GM19240 (cell line): ENCODE measurements at regions not wholly inside any gene's neighbourhood (a gene's known extent, or its start where the extent isn't known, plus 50 kb on each side); places are given as distances from the start of the nearest gene placed in this dataset.
"Not testable (repeated sequence)": the region's sequence is repeated elsewhere in the genome, so short reads cannot be mapped to it uniquely, and the experiment has no call there.

Experiments used
- DNase-seq: peaks from one replicate; pipeline ENCODE4 v3.0.0; 2011; ENCODE audit warnings: low spot score; ENCODE audit not compliant: insufficient read length

DNA sequence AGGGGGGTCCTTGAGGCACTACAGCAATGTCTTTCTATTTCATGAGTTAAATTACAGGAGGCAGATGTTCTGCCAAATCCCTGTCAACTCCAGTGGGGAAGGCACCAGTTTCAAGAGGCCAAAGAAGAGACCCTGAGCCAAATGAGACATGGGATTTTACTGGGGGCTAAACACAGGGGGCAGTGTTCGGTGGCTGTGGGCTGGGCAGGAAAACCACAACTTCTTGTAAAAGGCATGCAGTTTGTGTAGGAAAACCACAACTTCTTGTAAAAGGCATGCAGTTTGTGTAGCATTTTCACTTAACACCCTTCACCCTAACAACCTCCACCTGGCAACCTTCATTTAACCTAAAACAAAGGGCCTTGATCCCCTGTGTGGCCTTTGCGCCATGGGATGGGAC is 61.0 kb downstream of the POLR2M start:
- no peak for DNase-seq

DNA sequence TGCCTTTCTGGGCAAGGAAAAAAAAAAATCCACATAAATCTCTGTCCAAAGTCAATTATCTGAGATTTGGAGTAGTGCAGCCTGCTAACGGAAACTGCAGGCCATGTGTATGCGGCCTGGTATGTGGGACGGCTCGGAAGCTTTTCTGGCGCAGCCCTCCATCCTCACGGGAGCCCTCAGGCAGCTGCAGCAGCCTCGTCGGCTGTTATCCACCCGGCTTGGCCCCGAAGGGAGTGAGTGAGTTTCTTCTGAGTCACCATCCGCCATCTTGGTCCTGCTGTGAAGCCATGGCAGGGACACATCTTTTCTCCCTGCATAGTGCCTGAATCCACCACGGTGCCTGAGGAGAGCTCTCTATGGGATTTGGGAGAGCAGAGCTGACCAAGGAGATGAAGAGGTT is 62.8 kb downstream of the POLR2M start:
- DNase-seq = no peak

DNA sequence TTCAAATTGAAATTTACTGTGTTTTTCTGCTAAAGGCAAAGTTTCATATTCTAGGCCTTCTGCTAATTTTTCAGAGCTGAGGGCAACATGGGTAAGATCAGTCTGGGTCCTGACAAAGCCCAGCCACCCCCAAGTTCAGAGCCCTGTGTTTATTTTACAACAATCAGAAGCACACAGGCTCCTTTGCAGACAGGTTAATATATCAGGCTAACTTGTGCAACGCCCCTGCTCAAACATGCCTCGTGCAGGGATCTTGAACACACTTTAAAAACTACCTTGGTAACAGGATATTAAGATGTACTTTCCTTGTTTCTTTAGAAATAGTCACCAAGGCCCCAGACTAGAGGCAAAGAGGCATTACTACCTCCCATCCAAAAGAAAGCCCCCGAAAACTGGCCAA is 64.0 kb downstream of the POLR2M start:
- DNase-seq = no peak

DNA sequence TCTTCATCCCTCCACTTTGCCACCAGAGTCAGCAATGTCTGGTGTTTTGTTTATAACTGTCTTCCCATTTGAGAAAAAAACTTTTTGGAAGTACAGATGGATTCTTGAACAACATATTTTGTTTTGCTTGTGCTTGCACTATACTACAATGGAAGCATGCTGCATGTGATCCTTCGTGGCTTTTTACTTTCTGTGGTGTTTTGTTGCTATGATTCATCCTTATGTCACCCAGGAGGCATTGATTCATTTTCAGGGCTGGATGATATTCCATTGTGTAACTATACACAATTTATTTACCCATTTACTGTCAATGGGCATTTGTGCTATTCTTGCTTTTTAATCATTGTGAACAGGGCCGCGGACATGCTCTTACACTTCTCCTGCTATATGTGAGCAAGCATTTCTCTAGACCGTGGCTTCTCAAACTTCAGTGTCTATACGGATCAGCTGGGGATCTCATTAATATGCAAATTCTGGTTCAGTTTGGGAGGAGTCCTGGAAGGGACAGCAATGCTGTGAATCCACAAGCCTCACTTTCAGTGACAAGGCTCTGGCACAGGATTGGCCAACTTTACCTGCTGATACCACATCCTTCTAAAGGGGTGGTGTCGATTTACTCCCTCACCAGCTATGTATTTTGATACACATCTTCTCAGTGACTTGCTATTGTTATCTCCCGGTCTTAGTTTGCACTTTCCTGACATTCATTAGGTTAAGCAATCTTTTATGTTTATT is 65.9 kb downstream of the POLR2M start:
- DNase-seq = no peak

DNA sequence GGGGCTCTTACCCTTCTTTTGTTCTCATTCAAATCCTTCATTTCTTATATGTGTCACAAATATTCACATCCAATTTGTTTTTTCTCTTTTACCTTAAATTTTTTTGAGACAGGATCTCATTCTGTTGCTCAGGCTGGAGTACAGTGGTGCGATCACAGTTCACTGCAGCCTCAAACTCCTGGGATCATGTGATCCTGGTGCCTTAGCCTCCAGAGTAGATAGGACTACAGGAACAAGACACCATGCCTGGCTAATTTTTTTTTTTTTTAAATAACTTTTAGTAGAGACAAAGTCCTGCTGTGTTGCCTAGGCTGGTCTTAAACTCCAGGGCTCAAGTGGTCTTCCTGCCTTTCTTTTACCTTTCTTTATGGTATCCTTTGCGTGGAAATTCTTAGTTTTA is 66.5 kb downstream of the POLR2M start:
- no peak for DNase-seq

DNA sequence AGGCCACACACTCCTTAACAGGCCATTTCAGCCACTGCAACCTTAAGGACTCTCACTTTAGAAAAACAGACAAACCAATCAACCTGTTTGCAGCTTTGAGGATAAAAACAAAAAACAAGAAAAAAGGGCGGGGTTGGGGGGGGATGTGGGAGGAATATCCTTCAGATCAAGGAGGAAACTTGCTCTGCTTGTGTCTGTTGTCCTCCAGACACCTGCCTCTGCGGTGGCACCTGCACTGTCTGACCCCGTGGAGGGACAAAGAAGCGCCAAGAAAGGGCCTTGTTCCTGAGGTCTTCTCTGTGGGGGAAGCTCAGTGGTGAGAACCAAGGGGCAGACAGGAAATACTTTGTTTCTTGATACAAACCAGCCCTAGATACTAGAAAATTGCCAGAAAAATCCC is 70.5 kb downstream of the POLR2M start:
- no peak for DNase-seq

DNA sequence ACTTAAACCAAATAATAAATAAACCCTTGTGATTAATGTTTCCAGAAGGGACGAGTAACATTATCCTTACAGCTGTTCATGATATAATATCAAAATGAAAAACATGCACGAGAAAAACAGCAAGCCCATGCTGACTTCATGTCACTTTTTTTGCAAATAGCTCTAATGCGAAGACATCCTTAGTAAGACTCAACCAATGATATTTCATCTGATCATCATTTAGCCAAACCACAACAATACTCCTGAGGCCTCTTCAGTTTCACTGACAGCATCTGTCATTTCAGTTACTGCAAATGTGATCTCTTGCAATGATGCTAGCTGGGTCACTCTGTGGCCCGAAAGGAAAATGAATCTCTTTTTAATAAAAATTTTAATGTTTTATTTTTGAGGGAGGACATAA is 74.0 kb downstream of the POLR2M start:
- no peak for DNase-seq

DNA sequence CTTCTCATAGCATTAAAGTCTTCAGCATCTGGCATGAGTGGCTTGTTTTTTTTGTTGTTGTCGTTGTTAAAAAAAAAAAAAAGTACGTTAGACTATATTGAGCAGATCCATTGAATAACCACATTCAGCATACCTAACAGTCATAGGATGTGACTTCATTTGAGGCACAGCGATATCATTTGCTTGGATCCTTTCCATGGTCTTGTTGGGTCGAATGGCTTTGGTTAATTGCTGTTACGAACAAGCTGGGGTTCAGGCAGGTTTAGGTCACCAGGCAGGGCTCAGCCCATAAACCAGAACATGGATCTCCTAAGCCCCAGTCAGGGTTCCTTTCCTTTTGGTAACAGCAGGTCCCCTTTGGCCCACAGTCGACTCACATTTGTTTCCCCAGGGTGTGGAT is 76.2 kb downstream of the POLR2M start:
- no peak for DNase-seq

DNA sequence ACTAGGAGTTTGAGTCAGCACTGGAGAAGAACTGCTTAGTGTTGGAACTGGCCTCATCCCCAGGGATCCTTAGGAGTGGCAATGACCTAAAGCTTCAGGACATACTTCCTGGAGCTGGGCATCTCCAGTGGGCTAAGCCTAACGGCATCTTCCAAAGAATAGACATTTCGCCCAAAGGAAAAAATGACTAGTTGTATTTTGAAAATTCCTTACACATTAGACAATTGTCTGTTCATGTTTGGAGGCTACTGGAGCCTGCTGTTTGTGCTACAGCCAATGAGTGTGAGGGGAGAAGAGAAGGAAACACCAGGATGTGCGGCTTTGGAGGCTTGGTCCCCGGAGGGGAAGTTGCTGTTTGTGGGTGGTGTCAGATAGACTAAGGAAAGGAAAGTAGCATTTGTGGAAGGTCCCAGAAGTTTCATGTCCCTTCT is 77.6 kb downstream of the POLR2M start:
- DNase-seq = no peak

DNA sequence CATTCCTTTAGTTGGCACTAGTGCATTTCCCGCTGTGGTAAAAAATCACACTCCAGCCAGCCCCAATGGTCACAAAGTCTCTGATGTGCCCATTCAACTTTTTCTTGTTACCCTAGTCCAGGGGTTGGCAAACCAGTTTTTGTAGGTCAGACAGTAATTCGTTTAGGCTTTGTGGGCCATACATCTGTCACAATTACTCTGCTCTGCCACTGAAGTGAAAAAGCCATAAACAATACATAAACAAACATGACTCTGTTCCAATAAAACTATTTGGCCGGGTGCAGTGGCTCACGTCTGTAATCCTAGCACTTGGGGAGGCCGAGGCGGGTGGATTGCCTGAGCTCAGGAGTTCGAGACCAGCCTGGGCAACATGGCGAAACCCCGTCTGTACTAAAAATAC is 78.5 kb downstream of the POLR2M start:
- no peak for DNase-seq

DNA sequence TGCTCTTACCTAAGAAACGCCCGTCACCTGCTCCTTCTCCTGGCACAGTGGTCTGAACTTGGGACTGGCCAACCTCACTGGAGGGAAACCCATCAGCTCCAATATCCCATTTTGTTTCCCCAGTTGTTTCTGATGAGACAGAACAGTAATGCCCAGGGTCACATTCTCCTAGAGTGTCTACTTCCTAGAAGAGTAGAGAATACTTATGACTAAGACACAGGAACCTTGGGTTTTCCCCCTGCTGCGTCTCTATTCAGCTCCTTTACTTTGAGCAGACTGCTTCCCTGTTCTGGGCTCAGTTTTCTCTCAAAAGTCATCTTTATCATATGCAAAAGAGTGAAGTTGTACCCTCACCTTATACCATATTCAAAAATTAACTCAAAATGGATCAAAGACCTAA is 79.4 kb downstream of the POLR2M start:
- DNase-seq = no peak

DNA sequence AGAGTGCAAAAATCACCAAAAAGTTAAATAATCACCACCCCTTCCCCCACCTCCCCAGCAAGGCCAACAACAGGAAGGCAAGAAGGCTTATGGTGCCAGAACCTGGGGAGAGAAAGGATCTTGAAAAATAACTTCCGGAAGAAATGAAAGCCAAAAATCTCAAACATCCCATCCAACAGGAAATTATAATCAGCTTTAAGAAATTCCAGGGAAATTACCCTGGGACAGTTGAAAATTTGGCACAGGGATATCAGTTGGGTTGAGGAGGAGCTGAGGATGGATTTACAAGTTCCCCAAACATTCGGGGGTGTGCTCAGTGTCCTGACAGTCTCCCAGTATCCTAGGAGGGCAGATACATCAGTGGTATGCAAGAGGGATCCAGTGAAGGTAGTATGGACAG is 82.7 kb downstream of the POLR2M start:
- no peak for DNase-seq

DNA sequence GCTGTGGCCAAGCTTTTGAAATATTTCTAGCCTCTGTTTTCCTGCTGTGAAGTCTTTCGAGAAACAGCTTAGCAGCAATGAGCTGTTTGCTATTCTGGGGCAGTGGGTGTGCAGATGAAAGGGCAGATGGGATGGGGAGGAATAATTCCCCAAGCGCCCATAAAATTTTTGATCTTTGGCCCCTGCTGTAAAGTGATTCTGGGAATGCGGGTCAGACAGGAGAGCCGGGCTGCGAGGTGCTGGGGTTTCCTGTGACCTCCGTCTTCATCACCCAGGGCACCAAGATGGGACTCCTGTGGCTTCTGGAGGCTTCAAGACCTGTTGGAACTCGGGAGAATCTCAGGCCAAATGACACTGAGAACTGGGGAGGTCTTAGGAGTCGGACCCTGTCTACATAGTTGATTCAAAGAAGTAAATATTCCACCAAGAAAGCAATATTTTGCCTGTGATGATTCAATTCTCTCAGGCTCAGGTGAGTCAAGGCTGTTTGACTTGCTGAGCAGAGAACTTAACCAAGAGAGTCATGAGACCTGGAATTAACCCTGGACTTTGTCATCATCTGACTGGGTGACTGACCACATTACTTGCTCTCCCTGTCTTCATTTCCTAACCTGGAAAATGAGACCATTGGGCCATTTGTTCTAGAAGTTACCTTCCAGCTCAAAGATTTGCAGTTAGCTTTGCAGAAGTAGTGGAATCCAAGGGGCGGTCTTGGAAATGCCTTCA is 86.4 kb downstream of the POLR2M start:
- no peak for DNase-seq

DNA sequence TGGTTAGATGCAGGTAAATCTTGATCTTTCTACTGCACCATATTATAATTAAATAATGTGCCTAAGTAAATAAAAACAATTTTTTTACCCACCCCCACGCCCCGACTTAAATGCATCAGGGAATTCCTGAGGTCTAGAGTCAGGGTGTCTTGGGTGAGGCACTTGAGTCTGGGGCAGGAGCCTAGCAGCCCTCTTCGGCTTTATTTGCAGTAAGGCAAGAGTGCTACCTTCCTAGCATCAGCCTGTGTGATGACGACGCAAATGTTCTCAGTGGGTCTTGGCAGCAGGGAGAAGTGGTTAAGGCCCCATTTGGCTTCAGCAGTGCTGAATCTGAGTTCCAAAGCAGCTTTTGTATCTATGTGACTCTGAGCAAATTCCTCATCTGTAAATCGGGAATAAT is 88.7 kb downstream of the POLR2M start:
- no peak for DNase-seq

DNA sequence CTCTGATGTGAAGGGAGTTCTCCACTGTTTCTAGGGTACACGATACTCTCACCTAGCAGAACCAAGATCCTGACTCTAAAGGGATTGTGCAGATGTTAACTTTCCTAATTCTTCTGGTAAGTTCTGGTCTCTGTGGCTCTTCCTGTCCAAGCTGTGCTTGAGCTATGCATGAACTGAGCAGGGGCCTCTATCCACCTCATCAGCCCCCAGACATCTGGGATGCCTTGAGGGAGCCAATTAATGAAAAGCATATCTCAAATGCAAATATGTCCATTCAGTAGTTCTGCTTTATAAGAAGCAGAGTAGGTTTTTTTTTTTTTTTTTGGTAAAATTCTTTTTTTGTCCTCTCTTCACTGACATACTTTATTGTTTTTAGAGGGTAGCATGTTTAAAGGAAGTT is 89.6 kb downstream of the POLR2M start:
- DNase-seq = no peak

DNA sequence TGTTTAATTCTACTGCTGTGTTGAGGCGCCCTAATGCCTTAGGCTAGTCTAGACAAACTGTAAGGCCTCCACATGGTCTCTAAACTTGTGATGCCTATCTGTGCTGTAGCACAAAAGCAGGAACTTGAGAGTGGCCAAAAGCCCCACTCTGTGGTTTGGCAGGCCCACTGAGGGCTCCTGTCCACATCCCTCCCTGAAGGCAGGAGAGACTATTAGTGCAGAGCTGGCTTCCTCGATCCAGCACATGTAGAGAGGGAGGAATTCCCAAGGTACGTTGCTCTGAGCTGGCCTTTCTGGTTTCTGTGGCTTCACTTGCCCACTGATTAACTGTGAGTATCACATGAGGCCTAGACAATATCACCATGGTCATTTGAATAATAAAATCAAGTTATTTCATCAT is 90.6 kb downstream of the POLR2M start:
- DNase-seq = no peak

DNA sequence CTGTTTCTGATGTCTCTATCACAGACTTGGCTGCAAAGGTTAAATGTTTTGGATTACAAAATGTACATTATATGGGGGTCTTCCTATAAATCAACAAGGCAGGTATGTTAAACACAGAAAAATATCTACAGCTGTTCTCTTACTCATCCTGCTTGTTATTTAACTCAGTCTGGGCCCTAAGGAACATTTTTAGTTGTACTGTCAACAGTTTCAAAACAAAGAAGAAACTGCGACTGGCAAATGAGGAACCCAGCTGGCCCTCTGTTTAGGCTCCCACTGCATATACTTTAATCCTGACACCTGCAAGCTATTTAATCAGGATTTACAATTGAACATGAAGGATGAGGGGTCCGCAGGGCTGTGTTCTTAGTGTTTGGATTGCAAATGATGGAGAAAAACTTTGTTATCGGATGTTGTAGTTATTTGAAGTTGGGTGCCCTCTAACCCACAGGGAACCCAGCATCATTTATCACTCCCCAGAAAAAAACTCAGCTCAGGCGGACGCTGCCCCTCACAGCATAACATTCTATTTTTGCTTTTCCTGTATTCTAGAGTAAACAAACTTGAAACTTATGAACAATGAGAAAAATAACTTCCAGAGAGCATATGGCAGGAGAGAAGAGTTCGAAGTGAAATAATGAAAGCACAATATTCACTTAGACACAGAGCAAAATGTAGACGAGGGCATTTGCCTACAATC is 91.2 kb downstream of the POLR2M start:
- no peak for DNase-seq

DNA sequence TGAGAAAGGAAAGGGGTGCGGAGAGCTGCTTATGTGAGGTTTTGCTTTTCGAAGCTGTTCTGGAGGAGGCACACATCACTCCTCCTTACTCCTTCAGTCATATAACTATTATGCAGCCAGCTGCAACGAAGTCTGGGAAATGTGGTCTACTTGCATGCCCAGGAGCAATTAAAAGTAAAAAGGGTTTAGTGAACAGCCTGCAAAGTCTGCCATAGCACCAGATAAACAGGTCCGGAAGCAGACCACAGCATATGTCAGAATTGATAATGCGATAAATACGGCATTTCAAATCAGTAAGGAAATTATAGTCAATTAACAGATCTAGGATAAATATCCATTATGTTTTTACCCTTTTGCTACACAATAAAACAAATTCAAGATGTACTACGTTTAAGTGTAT is 99.5 kb downstream of the POLR2M start:
- DNase-seq = no peak

DNA sequence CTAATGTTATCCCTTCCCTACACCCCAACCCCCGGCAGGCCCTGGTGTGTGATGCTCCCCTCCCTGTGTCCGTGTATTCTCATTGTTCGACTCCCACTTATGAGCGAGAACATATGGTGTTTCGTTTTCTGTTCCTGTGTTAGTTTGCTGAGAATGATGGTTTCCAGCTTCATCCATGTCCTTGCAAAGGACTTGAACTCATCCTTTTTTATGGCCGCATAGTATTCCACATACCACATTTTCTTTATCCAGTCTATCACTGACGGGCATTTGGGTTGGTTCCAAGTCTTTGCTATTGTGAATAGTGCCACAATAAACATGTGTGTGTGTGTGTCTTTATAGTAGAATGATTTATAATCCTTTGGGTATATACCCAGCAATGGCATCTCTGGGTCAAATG is 102.8 kb downstream of the POLR2M start:
- DNase-seq = not testable (repeated sequence)

DNA sequence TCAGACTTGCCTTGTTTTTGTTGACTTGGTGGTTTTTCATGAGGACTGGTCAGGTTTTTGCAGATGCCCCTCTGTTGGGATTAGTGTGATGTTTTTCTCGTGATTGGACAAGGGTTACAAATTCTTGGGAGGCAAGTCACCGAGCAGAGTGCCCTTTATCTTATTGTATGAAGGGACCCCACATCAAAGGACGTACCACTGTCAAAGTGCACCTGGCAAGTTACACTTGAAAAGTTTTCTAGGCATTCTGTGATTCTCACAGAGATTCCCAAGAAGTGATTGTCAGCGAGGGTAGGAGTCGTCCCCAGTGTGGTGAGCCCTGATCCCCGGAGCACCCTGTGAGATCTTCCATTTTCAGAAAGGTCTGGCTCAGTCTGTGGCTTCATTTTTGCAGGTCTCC is 110.1 kb downstream of the POLR2M start:
- no peak for DNase-seq

DNA sequence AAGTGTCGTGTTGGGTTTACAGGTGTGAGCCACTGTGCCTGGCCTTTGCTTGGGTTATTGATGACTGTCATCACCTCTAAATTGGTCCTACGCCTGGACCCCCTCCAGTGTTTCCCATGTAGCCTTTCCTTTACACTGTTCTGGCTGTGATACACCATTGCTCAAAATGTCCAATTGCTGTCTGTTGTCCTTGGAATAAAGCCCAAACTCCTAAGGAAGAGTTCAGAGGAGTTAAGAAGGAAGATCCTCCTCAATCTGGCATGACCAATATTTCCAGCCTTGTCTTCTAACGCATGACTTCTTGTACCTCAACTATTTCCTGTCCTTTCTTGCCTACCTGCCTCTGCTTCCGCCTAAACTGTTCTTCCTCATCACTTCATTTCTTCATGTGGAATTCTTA is 113.1 kb downstream of the POLR2M start:
- DNase-seq = no peak

DNA sequence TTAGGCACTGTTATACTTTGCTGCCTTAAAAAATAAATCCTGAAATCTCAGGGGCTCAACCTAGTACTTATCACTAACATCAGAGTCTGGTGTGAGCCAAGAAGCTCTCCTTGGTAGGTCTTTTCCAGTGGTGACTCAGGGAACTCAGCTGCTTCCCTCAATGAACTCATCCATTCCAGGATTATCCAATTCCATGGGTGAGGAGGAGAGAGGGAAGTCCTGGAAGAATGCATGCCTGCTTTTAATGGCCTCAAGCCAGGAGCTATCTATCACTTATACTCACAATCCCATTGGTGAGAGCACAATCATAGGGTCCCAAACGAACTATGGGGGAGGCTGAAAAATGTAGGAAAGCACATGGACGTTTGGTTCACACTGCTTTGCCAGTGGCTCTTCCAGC is 113.6 kb downstream of the POLR2M start:
- no peak for DNase-seq

DNA sequence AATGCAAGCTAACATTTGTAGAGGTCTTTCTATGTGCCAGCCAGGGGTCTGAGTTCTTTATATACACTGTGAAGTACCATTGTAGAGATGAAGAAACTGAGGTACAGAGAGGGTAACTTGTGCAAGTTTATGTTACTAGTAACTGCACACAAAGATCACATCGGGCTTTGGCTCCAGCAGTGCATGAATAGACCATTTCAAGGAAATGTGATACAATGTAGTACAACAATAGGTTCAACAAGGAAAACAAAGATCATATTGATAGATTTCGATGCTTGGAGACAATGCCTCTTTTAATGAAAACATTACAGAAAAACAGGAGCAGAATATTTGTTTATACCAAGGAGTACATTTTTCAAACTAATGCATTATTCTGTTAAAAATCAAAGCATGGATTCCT is 115.3 kb downstream of the POLR2M start:
- no peak for DNase-seq
